Prostate gland (tissue), 2 donors: ENCODE measurements at regions not wholly inside any gene's neighbourhood (a gene's known extent, or its start where the extent isn't known, plus 50 kb on each side); places are given as distances from the start of the nearest gene placed in this dataset.

Experiments
- DNase-seq: peaks from one replicate; pipeline ENCODE4 v3.0.0-alpha.2; 2019; ENCODE audit warnings: low spot score
- H3K27ac ChIP-seq, 2 donors: fragments of 200-600 bp; sonication (generic); 2 replicates each; pipeline ENCODE4 v1.5.1; 2017 to 2019
- H3K27me3 ChIP-seq: fragments of 200-600 bp; sonication (generic); replicated peaks from 2 replicates; pipeline ENCODE4 v1.5.1; 2019; ENCODE audit not compliant: insufficient read depth
- H3K36me3 ChIP-seq, 2 donors: fragments of 200-600 bp; sonication (generic); 1 replicate in 1 of 2; 2 replicates in 1 of 2; pipeline versions ENCODE4 v1.5.1 to v1.8.1; 2017 to 2019
- H3K4me1 ChIP-seq: fragments of 200-600 bp; sonication (generic); replicated peaks from 2 replicates; pipeline ENCODE4 v1.5.1; 2019
- H3K4me3 ChIP-seq, 2 donors: fragments of 200-600 bp; sonication (generic); 2 replicates each; pipeline ENCODE4 v1.5.1; 2017 to 2019
- H3K9me3 ChIP-seq: fragments of 200-600 bp; sonication (generic); 2 replicates; pipeline ENCODE4 v1.5.1; 2017
- CTCF ChIP-seq, 4 experiments: fragments of 200-600 bp in 2 of 4; fragments of 450-650 bp in 2 of 4; sonication (generic) in 2 of 4; IDR thresholded peaks; 1 replicate in 3 of 4; 2 replicates in 1 of 4; pipeline ENCODE4 v1.5.1; 2016 to 2019; ENCODE audit warnings: antibody characterized with exemption in 4 of 4, mild to moderate bottlenecking in 2 of 4, moderate library complexity in 2 of 4
- POLR2A ChIP-seq: fragments of 450-650 bp; IDR thresholded peaks from one replicate; pipeline ENCODE4 v1.6.1; 2016; ENCODE audit warnings: antibody characterized with exemption, mild to moderate bottlenecking
- POLR2AphosphoS5 ChIP-seq: sonication (generic); formaldehyde crosslinking; IDR thresholded peaks from one replicate; pipeline ENCODE4 v1.6.1; 2017; ENCODE audit warnings: antibody characterized with exemption
- WGBS: methylation state at CpG from one replicate; pipeline ENCODE4 v1.1.5; 2018; 5-methylcytosine and 5-hydroxymethylcytosine counted together
- intact Hi-C: fragments of 100-400 bp; cut with DNase I; formaldehyde crosslinking; loops from one replicate; pipeline ENCODE4 v1.14.2; 2022

GRCh38 chr20:57024849-57025248 lies 241.6 kb downstream of the BMP7 start:
- TF ChIP-seq POLR2AphosphoS5 (no peak), POLR2A (no peak), CTCF (IDR thresholded peaks at IDR 0.05) (no peak)
- Histone ChIP-seq H3K9me3 (no peaks in the 10 kb centered on the region), H3K36me3 (no peaks in the 10 kb centered on the region), H3K27me3 (no peaks in the 10 kb centered on the region), H3K4me3 (no peak overlapping the region), H3K4me1 (no peaks in the 10 kb centered on the region), H3K27ac (no peak overlapping the region)
- intact Hi-C loops = no loop called here
- WGBS = 80% methylated on average over 4 of the region's 4 CpGs
- no peak for DNase-seq

GRCh38 chr20:57025261-57025660 lies 241.2 kb downstream of the BMP7 start:
- H3K27ac ChIP-seq = no peak overlapping the region
- intact Hi-C loops = no loop called here
- no peak for TF ChIP-seq POLR2AphosphoS5
- TF ChIP-seq POLR2A = no peak
- TF ChIP-seq CTCF (IDR thresholded peaks at IDR 0.05) = no peak
- H3K4me3 ChIP-seq = no peak overlapping the region
- no peaks in the 10 kb centered on the region for H3K27me3 ChIP-seq
- no peaks in the 10 kb centered on the region for H3K36me3 ChIP-seq
- 18% methylated on average over 3 of the region's 3 CpGs for WGBS
- no peaks in the 10 kb centered on the region for H3K9me3 ChIP-seq
- no peaks in the 10 kb centered on the region for H3K4me1 ChIP-seq
- DNase-seq = peak; percentile 33

GRCh38 chr20:57025666-57026224 lies 240.7 kb downstream of the BMP7 start:
- H3K36me3 ChIP-seq = no peaks in the 10 kb centered on the region
- H3K4me3 ChIP-seq = no peak overlapping the region
- H3K27ac ChIP-seq = no peak overlapping the region
- H3K27me3 ChIP-seq = no peaks in the 10 kb centered on the region
- intact Hi-C loops = no loop called here
- no peaks in the 10 kb centered on the region for H3K9me3 ChIP-seq
- no peaks in the 10 kb centered on the region for H3K4me1 ChIP-seq
- WGBS = 39% methylated on average over 4 of the region's 4 CpGs
- no peak for DNase-seq
- TF ChIP-seq POLR2AphosphoS5 (no peak), POLR2A (no peak), CTCF (IDR thresholded peaks at IDR 0.05) (no peak)

GRCh38 chr20:57027777-57028176 lies 238.7 kb downstream of the BMP7 start:
- TF ChIP-seq POLR2AphosphoS5 (no peak), CTCF (IDR thresholded peaks at IDR 0.05) (no peak), POLR2A (no peak)
- Histone ChIP-seq H3K9me3 (no peaks in the 10 kb centered on the region), H3K36me3 (no peaks in the 10 kb centered on the region), H3K4me3 (no peak overlapping the region), H3K27ac (no peak overlapping the region), H3K27me3 (no peaks in the 10 kb centered on the region), H3K4me1 (no peaks in the 10 kb centered on the region)
- intact Hi-C loops = no loop called here
- DNase-seq = no peak
- WGBS = 82% methylated on average over 5 of the region's 5 CpGs
